H1 (cell line): ENCODE measurements at regions not wholly inside any gene's neighbourhood (a gene's known extent, or its start where the extent isn't known, plus 50 kb on each side); places are given as distances from the start of the nearest gene placed in this dataset.

Experiments used
- CTCF ChIA-PET: fragments of 300-600 bp; sonication (Branson Sonifier 250); formaldehyde crosslinking; loops from one replicate; lab custom pipeline; 2021; ENCODE audit not compliant: partially characterized antibody; lab: Charles Lee
- POLR2A ChIA-PET: fragments of 300-600 bp; sonication (Branson Sonifier 250); formaldehyde crosslinking; loops from one replicate; lab custom pipeline; 2021; ENCODE audit warnings: inconsistent platforms; ENCODE audit not compliant: partially characterized antibody; lab: Charles Lee
- DNase-seq, 2 experiments: peaks; one replicate each; pipeline versions ENCODE4 v3.0.0 to v3.0.0-alpha.2; 2010 to 2022; ENCODE audit warnings: low spot score in 2 of 2, low read depth in 1 of 2, mixed read lengths in 1 of 2
- FAIRE-seq: peaks from 2 replicates; lab custom pipeline; 2011; peaks lifted over from hg19 to GRCh38; lab: Jason Lieb, UNC
- H2AFZ ChIP-seq: 2 replicates; pipeline ENCODE4 v1.8.1; 2012; ENCODE audit warnings: low read length, inconsistent platforms
- H2AK5ac ChIP-seq: 2 replicates; pipeline ENCODE4 v1.6.1; 2013; ENCODE audit warnings: low read depth, low read length
- H2BK120ac ChIP-seq: replicated peaks from 2 replicates; pipeline ENCODE3; 2013; ENCODE audit warnings: low read depth, low read length, inconsistent platforms
- H2BK12ac ChIP-seq: 2 replicates; pipeline ENCODE4 v1.6.1; 2013; ENCODE audit warnings: low read depth, low read length
- H2BK15ac ChIP-seq: 2 replicates; pipeline ENCODE4 v1.6.1; 2013; ENCODE audit warnings: low read length
- H2BK20ac ChIP-seq: 2 replicates; pipeline ENCODE4 v1.6.1; 2013; ENCODE audit warnings: low read length
- H2BK5ac ChIP-seq: 2 replicates; pipeline ENCODE4 v1.6.1; 2013; ENCODE audit warnings: low read depth, low read length
- H3K14ac ChIP-seq: 2 replicates; pipeline ENCODE4 v1.6.1; 2013; ENCODE audit warnings: inconsistent platforms; ENCODE audit not compliant: insufficient read length
- H3K18ac ChIP-seq: 2 replicates; pipeline ENCODE4 v1.6.1; 2013; ENCODE audit warnings: low read length; ENCODE audit errors: extremely low read depth
- H3K23ac ChIP-seq: 2 replicates; pipeline ENCODE4 v1.6.1; 2013; ENCODE audit warnings: inconsistent platforms; ENCODE audit not compliant: insufficient read length
- H3K23me2 ChIP-seq: 2 replicates; pipeline ENCODE4 v1.6.1; 2013; ENCODE audit warnings: low read depth, low read length
- H3K27ac ChIP-seq: 2 replicates; pipeline ENCODE4 v1.6.1; 2011; ENCODE audit warnings: low read depth, low read length, inconsistent platforms
- H3K27me3 ChIP-seq, 4 experiments: replicated peaks in 1 of 4; 1 replicate in 1 of 4; 2 replicates in 3 of 4; pipeline versions ENCODE4 v1.6.1 to v1.8.1; 2011 to 2013; ENCODE audit warnings: low read length in 3 of 4, mild to moderate bottlenecking in 3 of 4, inconsistent platforms in 2 of 4, mixed read lengths in 2 of 4, moderate library complexity in 1 of 4; ENCODE audit not compliant: control insufficient read depth in 3 of 4, insufficient read depth in 3 of 4; ENCODE audit errors: extremely low read depth in 1 of 4
- H3K36me3 ChIP-seq, 4 experiments: 2 replicates each; pipeline versions ENCODE4 v1.6.1 to v1.8.1; 2011 to 2013; ENCODE audit warnings: mild to moderate bottlenecking in 4 of 4, low read length in 3 of 4, moderate library complexity in 2 of 4, control low read depth in 1 of 4, inconsistent platforms in 1 of 4; ENCODE audit not compliant: insufficient read depth in 4 of 4, control insufficient read depth in 2 of 4
- H3K4ac ChIP-seq: replicated peaks from 2 replicates; pipeline ENCODE3; 2013; ENCODE audit warnings: low read length, low read depth, mixed read lengths, inconsistent platforms; ENCODE audit not compliant: insufficient read length
- H3K4me1 ChIP-seq, 4 experiments: replicated peaks in 1 of 4; 1 replicate in 1 of 4; 2 replicates in 3 of 4; pipeline versions ENCODE4 v1.6.1 to v1.8.1; 2011 to 2013; ENCODE audit warnings: low read length in 3 of 4, inconsistent platforms in 2 of 4, mixed read lengths in 1 of 4; ENCODE audit not compliant: insufficient read depth in 4 of 4, control insufficient read depth in 3 of 4
- H3K4me2 ChIP-seq, 2 experiments: 2 replicates each; pipeline versions ENCODE4 v1.6.1 to v1.8.1; 2011 to 2013; ENCODE audit warnings: low read depth in 2 of 2, low read length in 2 of 2, control low read depth in 1 of 2, inconsistent platforms in 1 of 2, mild to moderate bottlenecking in 1 of 2; ENCODE audit not compliant: insufficient read depth in 1 of 2
- H3K4me3 ChIP-seq, 4 experiments: fragments of 200-600, 300-600 bp in 1 of 4; sonication (generic), shearing (Covaris generic), sonication (Bioruptor Twin) in 1 of 4; 2 replicates each; pipeline versions ENCODE4 v1.5.1 to v1.8.1; 2011 to 2016; ENCODE audit warnings: low read length in 4 of 4, low read depth in 3 of 4, control low read depth in 2 of 4, inconsistent platforms in 2 of 4, mild to moderate bottlenecking in 2 of 4, mixed read lengths in 1 of 4, moderate library complexity in 1 of 4; ENCODE audit not compliant: insufficient read depth in 2 of 4; ENCODE audit errors: extremely low read depth in 1 of 4
- H3K56ac ChIP-seq: replicated peaks from 2 replicates; pipeline ENCODE3; 2013; ENCODE audit warnings: low read depth, mild to moderate bottlenecking, mixed read lengths, low read length, inconsistent platforms; ENCODE audit not compliant: insufficient read length
- H3K79me1 ChIP-seq: 2 replicates; pipeline ENCODE4 v1.6.1; 2013; ENCODE audit warnings: low read depth, low read length, control low read depth
- H3K79me2 ChIP-seq, 2 experiments: 2 replicates each; pipeline versions ENCODE4 v1.6.1 to v1.8.1; 2012 to 2013; ENCODE audit warnings: low read length in 2 of 2, mild to moderate bottlenecking in 2 of 2, inconsistent platforms in 1 of 2; ENCODE audit not compliant: insufficient read depth in 2 of 2, control insufficient read depth in 1 of 2
- H3K9ac ChIP-seq, 4 experiments: replicated peaks in 1 of 4; 1 replicate in 1 of 4; 2 replicates in 3 of 4; pipeline versions ENCODE4 v1.6.1 to v1.8.1; 2011 to 2013; ENCODE audit warnings: low read depth in 3 of 4, low read length in 3 of 4, control low read depth in 2 of 4, mild to moderate bottlenecking in 2 of 4, moderate library complexity in 2 of 4, inconsistent platforms in 1 of 4; ENCODE audit errors: extremely low read depth in 1 of 4
- H3K9me3 ChIP-seq, 2 experiments: 2 replicates each; pipeline versions ENCODE4 v1.6.1 to v1.8.1; 2012 to 2013; ENCODE audit warnings: mild to moderate bottlenecking in 2 of 2, moderate library complexity in 2 of 2, control low read depth in 1 of 2, inconsistent platforms in 1 of 2, low read depth in 1 of 2, low read length in 1 of 2, mixed read lengths in 1 of 2; ENCODE audit not compliant: insufficient read depth in 2 of 2
- H4K20me1 ChIP-seq, 2 experiments: replicated peaks in 1 of 2; 2 replicates each; pipeline versions ENCODE3 to v1.8.1; 2011 to 2013; ENCODE audit warnings: inconsistent platforms in 2 of 2, low read length in 2 of 2, mild to moderate bottlenecking in 1 of 2; ENCODE audit not compliant: insufficient read depth in 2 of 2, control insufficient read depth in 1 of 2
- H4K5ac ChIP-seq: 2 replicates; pipeline ENCODE4 v1.6.1; 2013; ENCODE audit warnings: low read length, low read depth, mixed read lengths, inconsistent platforms; ENCODE audit not compliant: insufficient read length
- H4K8ac ChIP-seq: 2 replicates; pipeline ENCODE4 v1.8.0; 2013; ENCODE audit warnings: mild to moderate bottlenecking, moderate library complexity, low read length, inconsistent platforms; ENCODE audit not compliant: insufficient read depth; ENCODE audit errors: extremely low read depth
- H4K91ac ChIP-seq: replicated peaks from 2 replicates; pipeline ENCODE3; 2013; ENCODE audit warnings: low read length, mixed read lengths, inconsistent platforms; ENCODE audit not compliant: insufficient read length
- WGBS, 2 experiments: shearing (Covaris generic) in 1 of 2; methylation state at CpG; one replicate each; pipeline versions ENCODE4 v1.1.6 to v1.1.7; 2013 to 2015; ENCODE audit warnings: low lambda C conversion rate in 2 of 2, mixed read lengths in 2 of 2, inconsistent platforms in 1 of 2, low coverage in 1 of 2, missing lambda C conversion rate in 1 of 2; ENCODE audit not compliant: insufficient replicate concordance in 2 of 2, insufficient coverage in 1 of 2, insufficient read length in 1 of 2; ENCODE audit errors: extremely low coverage in 1 of 2, missing lambda C conversion rate in 1 of 2; 5-methylcytosine and 5-hydroxymethylcytosine counted together

DNA sequence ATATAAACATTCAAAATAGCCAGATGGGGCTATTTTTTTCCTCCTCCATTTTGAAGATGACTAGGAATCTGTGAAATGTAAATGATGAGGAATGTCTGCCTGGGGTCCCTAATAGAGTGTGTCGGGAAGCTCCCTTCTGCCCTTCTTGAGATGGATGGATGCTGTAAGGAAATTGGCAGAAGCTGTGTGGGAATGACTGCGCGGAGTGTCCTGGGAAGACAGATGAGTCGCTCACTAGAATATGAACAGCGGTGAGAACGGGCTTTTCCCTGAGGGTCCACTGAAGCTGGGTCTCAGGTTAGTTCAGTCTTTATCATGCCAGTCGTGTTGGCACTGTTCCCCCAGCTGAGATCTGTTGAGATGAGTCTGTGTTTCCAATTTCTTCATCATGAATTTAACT, 75.1 kb upstream of the PLPP4 start:
- Histone ChIP-seq H4K91ac (no peak overlapping the region), H3K79me2 (no peaks in the 10 kb centered on the region), H3K18ac (no peak overlapping the region), H4K20me1 (no peaks in the 10 kb centered on the region), H4K5ac (no peak overlapping the region), H3K23me2 (no peaks in the 10 kb centered on the region; the same call in 1 of the 2 replicates), H3K4ac (no peak overlapping the region), H3K23ac (no peak overlapping the region), H2BK12ac (no peak overlapping the region), H2AFZ (no peak overlapping the region), H3K79me1 (no peaks in the 10 kb centered on the region; the same call in 1 of the 2 replicates), H3K4me2 (no peak overlapping the region), H3K9ac (no peak overlapping the region), H2AK5ac (no peak overlapping the region), H3K4me3 (no peak overlapping the region), H4K8ac (no peak overlapping the region), H3K36me3 (no peaks in the 10 kb centered on the region), H3K4me1 (no peaks in the 10 kb centered on the region), H3K56ac (no peak overlapping the region), H2BK120ac (no peak overlapping the region), H3K27ac (no peak overlapping the region), H2BK20ac (no peak overlapping the region), H3K27me3 (no peaks in the 10 kb centered on the region), H2BK5ac (no peak overlapping the region), H3K14ac (no peak overlapping the region), H2BK15ac (no peak overlapping the region), H3K9me3 (peaks cover 0 to 5% of the 10 kb centered on the region in 2 experiments; a peak in 1 of 4 replicates)
- WGBS, 2 experiments, result 97% methylated on average over 7 of the region's 7 CpGs; no CpG with 5 or more reads in 1 of the 2 experiments
- CTCF ChIA-PET, result interaction anchor here (0.6 to 0.7 kb wide), 2 partner anchors 8 to 98 kb away, joined by 3 read pairs; no protein-coding TSS in a partner anchor
- POLR2A ChIA-PET, result no interaction called here
- FAIRE-seq (no peak), DNase-seq (no peak)
